ENCODE measurements at regions not wholly inside any gene's neighbourhood (a gene's known extent, or its start where the extent isn't known, plus 50 kb on each side); places are given as distances from the start of the nearest gene placed in this dataset.
A peak's percentile ranks its signal among the peaks of the same experiment; 100 is the strongest.

DNA sequence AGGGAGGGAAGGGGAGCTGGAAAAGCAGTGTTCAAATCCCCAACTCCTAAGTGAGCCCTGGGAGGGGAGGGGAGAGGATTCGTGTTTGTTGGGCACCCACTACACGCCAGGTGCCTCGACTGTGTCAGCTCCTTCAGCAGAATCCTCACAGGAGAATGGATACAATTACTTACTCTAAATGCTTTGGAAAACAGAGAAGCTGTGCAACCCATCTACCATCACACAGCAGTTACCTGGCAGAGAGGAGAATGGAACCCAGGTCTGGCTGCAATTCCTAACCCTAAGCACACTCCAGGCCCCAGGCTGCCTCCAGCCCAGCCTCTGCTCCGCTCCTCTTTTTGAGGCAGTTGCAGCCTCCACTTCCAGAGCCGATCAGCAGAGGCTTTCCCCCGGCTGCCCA, 86.4 kb upstream of the PTPN1 start:
- no peaks in the 10 kb centered on the region for H3K27me3 ChIP-seq (ENCODE audit: control insufficient read depth, extremely low read depth, insufficient read depth, low read length)
- peak overlapping the region; percentile 6 for H3K4me2 ChIP-seq (ENCODE audit: control insufficient read depth, extremely low read depth, insufficient read depth, low read depth, low read length)
- no peaks in the 10 kb centered on the region for H4K20me1 ChIP-seq (ENCODE audit: control insufficient read depth, extremely low read depth, insufficient read depth, low read length)
- no peaks in the 10 kb centered on the region for H3K9me3 ChIP-seq (ENCODE audit: control insufficient read depth, low read depth, low read length)
- H3K9ac ChIP-seq (ENCODE audit: control insufficient read depth, extremely low read depth, insufficient read depth, low read length) = peak overlapping the region; percentile 60
- H3K79me2 ChIP-seq (ENCODE audit: control insufficient read depth, insufficient read depth, low read length) = no peaks in the 10 kb centered on the region
- no peak overlapping the region for H3K4me3 ChIP-seq (ENCODE audit: control insufficient read depth in 2 of 3, extremely low read depth in 1 of 3, insufficient read depth in 2 of 3, low read depth in 1 of 3, low read length in 3 of 3)
- no peak overlapping the region for H2AFZ ChIP-seq (ENCODE audit: control insufficient read depth, low read length)
- no peaks in the 10 kb centered on the region for H3K9me1 ChIP-seq (ENCODE audit: control insufficient read depth, extremely low read depth, insufficient read depth, low read length)
- TF ChIP-seq EZH2 (IDR thresholded peaks at IDR 0.05; ENCODE audit: low read length) = no peak
- TF ChIP-seq, protein P1, sequence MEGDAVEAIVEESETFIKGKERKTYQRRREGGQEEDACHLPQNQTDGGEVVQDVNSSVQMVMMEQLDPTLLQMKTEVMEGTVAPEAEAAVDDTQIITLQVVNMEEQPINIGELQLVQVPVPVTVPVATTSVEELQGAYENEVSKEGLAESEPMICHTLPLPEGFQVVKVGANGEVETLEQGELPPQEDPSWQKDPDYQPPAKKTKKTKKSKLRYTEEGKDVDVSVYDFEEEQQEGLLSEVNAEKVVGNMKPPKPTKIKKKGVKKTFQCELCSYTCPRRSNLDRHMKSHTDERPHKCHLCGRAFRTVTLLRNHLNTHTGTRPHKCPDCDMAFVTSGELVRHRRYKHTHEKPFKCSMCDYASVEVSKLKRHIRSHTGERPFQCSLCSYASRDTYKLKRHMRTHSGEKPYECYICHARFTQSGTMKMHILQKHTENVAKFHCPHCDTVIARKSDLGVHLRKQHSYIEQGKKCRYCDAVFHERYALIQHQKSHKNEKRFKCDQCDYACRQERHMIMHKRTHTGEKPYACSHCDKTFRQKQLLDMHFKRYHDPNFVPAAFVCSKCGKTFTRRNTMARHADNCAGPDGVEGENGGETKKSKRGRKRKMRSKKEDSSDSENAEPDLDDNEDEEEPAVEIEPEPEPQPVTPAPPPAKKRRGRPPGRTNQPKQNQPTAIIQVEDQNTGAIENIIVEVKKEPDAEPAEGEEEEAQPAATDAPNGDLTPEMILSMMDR (optimal IDR thresholded peaks at IDR 0.05 in 1 of 3, IDR thresholded peaks at IDR 0.05 in 1 of 3, conservative IDR thresholded peaks at IDR 0.05 in 1 of 3; ENCODE audit: extremely low read depth in 1 of 3, insufficient read depth in 2 of 3, low read length in 3 of 3) = no peak
- dilution Hi-C loops (cut with MboI; ENCODE audit: extremely low pct_ligation_motif_present, low sequenced_read_pairs) = no loop called here
- peak overlapping the region; percentile 88 for H3K27ac ChIP-seq (ENCODE audit: control insufficient read depth, insufficient read depth, low read length)
- H3K4me1 ChIP-seq (ENCODE audit: control insufficient read depth, extremely low read depth, insufficient read depth, low read length) = peaks cover 42% of the 10 kb centered on the region
- H3K36me3 ChIP-seq (ENCODE audit: control insufficient read depth in 2 of 2, extremely low read depth in 1 of 2, insufficient read depth in 2 of 2, low read length in 2 of 2) = peaks cover 0 to 5% of the 10 kb centered on the region in 2 experiments
- no peak for FAIRE-seq
- no peak for DNase-seq (ENCODE audit: low read depth, low spot score)

- no peak for TF ChIP-seq EZH2 (IDR thresholded peaks at IDR 0.05; ENCODE audit: low read length)
- TF ChIP-seq, protein P1 (optimal IDR thresholded peaks at IDR 0.05 in 1 of 3, IDR thresholded peaks at IDR 0.05 in 1 of 3, conservative IDR thresholded peaks at IDR 0.05 in 1 of 3; ENCODE audit: extremely low read depth in 1 of 3, insufficient read depth in 2 of 3, low read length in 3 of 3) = no peak
- Histone ChIP-seq H3K36me3 (ENCODE audit: control insufficient read depth in 2 of 2, extremely low read depth in 1 of 2, insufficient read depth in 2 of 2, low read length in 2 of 2) (peaks cover 0 to 2% of the 10 kb centered on the region in 2 experiments), H4K20me1 (ENCODE audit: control insufficient read depth, extremely low read depth, insufficient read depth, low read length) (no peaks in the 10 kb centered on the region), H3K9me1 (ENCODE audit: control insufficient read depth, extremely low read depth, insufficient read depth, low read length) (no peaks in the 10 kb centered on the region), H3K9me3 (ENCODE audit: control insufficient read depth, low read depth, low read length) (no peaks in the 10 kb centered on the region), H3K4me2 (ENCODE audit: control insufficient read depth, extremely low read depth, insufficient read depth, low read depth, low read length) (no peak overlapping the region), H3K4me1 (ENCODE audit: control insufficient read depth, extremely low read depth, insufficient read depth, low read length) (peaks cover 54% of the 10 kb centered on the region), H3K27ac (ENCODE audit: control insufficient read depth, insufficient read depth, low read length) (no peak overlapping the region), H2AFZ (ENCODE audit: control insufficient read depth, low read length) (no peak overlapping the region), H3K9ac (ENCODE audit: control insufficient read depth, extremely low read depth, insufficient read depth, low read length) (no peak overlapping the region), H3K27me3 (ENCODE audit: control insufficient read depth, extremely low read depth, insufficient read depth, low read length) (no peaks in the 10 kb centered on the region), H3K4me3 (ENCODE audit: control insufficient read depth in 2 of 3, extremely low read depth in 1 of 3, insufficient read depth in 2 of 3, low read depth in 1 of 3, low read length in 3 of 3) (no peak overlapping the region), H3K79me2 (ENCODE audit: control insufficient read depth, insufficient read depth, low read length) (no peaks in the 10 kb centered on the region)
- no peak for FAIRE-seq
- dilution Hi-C loops (cut with MboI; ENCODE audit: extremely low pct_ligation_motif_present, low sequenced_read_pairs) = no loop called here
- no peak for DNase-seq (ENCODE audit: low read depth, low spot score)
These were observed 85.1 kb upstream of the PTPN1 start for GRCh38 chr20:50425076-50425475.

All from keratinocyte (primary cell).